GM12865 (cell line): ENCODE measurements at regions not wholly inside any gene's neighbourhood (a gene's known extent, or its start where the extent isn't known, plus 50 kb on each side); places are given as distances from the start of the nearest gene placed in this dataset.

ENCODE experiments used
- DNase-seq: peaks from one replicate; pipeline ENCODE4 v3.0.0; 2010; ENCODE audit warnings: low read depth
- H3K4me3 ChIP-seq: 2 replicates; pipeline ENCODE4 v1.5.1; 2011; ENCODE audit warnings: mild to moderate bottlenecking, low read depth, low read length, control low read depth
- CTCF ChIP-seq: IDR thresholded peaks from 2 replicates; pipeline ENCODE4 v1.5.1; 2011; ENCODE audit warnings: low read length, control low read depth, low read depth, inconsistent platforms; ENCODE audit not compliant: insufficient read depth; ENCODE audit errors: missing control alignments

- H3K4me3 ChIP-seq = no peak overlapping the region
- TF ChIP-seq CTCF = no peak
- DNase-seq = no peak
Measured at GRCh38 chr14:42556551-42556950, 949.9 kb downstream of the LRFN5 start.

DNA sequence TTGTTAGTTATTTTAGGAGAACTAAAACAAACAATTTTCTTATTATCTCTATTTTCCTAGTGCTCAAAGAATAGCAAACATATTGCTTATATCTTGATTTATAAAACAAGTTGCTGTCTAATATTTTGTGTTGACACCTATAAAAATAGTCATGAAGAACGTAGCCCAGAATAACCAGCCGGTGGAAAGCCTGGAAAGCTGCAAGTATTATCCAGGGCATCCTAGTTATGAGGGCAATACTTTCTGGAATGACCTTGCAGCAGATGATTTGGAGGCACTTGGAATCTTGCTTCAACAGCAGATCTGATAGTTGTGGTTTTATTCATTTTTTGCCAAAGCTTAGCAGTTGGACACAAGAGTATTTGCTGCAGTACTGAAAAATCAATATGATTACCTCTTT, 948.7 kb downstream of the LRFN5 start:
- no peak for TF ChIP-seq CTCF
- no peak for DNase-seq
- H3K4me3 ChIP-seq = no peak overlapping the region

DNA sequence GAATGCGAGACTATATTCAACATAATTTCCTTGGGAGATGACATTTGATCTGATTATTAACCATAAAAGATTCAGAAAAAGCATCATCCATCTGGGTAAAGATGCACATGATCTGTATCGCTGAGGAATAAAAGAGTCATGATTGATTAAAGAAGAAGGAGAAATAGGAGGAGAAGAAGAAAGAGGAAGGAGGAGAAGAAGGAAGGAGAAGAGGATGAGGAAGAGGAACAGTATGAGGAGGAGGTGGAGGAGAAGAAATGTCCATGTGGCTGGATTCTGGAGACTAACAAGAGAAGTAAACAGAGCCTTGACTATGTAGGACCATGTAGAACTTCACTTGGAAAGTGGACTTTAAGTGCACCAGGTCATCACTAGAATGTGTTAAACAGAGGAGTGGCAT, 947.4 kb downstream of the LRFN5 start:
- H3K4me3 ChIP-seq = no peak overlapping the region
- TF ChIP-seq CTCF = no peak
- no peak for DNase-seq

DNA sequence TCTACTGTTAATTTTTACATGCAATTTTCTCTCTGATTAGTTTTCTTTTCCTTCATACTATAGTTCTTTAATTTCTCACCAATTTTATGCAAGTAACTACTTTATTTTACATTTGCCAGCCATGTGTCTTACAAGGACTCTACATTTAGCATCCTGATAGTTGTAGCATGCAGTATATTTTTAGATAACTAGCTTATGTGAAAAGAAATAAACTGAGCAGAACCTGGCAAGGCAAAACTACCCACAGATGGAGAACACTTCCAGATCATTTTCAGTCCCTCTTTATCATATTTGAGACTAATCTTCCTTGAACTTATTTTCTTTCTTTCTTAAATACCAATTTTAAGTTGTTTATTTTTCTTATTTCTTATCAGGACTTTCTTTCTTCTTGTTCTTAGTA, 943.6 kb downstream of the LRFN5 start:
- no peak for TF ChIP-seq CTCF
- H3K4me3 ChIP-seq = no peak overlapping the region
- no peak for DNase-seq

DNA sequence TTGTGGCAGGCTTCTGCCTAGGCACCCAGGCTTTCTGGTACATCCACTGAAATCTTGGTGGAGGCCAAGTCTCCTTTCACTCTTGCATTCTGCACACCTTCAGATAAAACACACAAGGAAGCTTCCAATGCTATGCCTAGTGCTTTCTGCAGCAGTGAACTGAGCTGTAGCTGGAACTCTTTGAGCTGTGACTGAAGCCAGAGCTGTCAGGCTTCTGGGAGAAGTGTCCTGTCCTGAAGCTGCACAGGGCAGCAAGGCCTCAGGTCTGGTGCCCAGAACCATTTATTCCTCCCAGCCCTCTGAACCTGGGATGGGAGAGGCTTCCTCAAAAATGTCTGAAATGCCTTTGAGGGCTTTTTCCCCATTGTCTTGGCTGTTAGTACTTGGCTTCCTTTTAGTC, 941.7 kb downstream of the LRFN5 start:
- no peak for DNase-seq
- no peak for TF ChIP-seq CTCF
- no peak overlapping the region for H3K4me3 ChIP-seq

DNA sequence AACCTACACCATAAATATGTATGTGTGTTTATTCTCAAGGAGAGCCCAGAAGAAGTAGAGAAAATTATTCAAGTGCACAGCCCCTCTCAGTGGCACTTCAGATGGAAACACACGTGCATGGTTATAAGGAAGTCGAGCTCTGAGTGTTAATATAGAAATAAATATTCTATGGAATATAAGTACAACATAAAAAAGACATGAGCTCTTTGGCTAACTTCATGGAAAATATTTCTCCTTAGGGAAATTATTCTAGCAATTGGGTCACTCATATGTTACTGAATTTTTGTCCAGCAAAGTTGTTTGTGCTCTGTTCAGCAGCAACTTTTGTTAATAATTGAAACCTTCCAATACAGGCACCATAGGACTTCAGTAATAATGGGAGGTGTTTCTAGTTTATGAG, 939.0 kb downstream of the LRFN5 start:
- H3K4me3 ChIP-seq = no peak overlapping the region

More for the DNA sequence above, 939.0 kb downstream of the LRFN5 start:
- TF ChIP-seq CTCF = no peak
- no peak for DNase-seq
